Stimulated activated CD4-positive, alpha-beta T cell treated with anti-CD3 and anti-CD28 coated beads, Interleukin-12 subunit alpha, Interleukin-12 subunit beta, amount 100 ng/mL, for 48 hours (primary cell): ENCODE measurements at regions not wholly inside any gene's neighbourhood (a gene's known extent, or its start where the extent isn't known, plus 50 kb on each side); places are given as distances from the start of the nearest gene placed in this dataset.
"Not testable (repeated sequence)": the region's sequence is repeated elsewhere in the genome, so short reads cannot be mapped to it uniquely, and the experiment has no call there.

Source experiments
- DNase-seq, 3 donors: peaks; one replicate each; pipeline ENCODE4 v3.0.0-alpha.2; 2020; ENCODE audit warnings: low read depth in 2 of 3, low spot score in 1 of 3

DNA sequence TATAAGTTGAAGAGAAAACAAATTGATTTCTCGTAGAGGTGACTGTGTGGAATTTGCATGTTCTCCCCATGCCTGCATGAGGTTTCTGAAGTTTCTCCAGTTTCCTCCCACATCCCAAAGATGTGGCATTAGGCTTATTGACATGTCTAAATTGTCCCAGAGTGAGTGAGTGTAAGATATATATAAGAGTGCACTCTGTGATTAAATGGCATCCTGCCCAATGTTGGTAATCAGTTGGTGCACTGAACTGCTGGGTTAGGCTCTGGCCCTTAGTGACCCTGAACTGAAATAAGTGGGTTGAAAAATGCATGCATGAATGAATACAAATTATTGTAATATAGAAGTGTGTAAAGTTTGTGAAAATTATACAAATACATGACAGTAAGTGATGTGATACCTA is 1106.5 kb downstream of the TECRL start:
- no peak for DNase-seq

DNA sequence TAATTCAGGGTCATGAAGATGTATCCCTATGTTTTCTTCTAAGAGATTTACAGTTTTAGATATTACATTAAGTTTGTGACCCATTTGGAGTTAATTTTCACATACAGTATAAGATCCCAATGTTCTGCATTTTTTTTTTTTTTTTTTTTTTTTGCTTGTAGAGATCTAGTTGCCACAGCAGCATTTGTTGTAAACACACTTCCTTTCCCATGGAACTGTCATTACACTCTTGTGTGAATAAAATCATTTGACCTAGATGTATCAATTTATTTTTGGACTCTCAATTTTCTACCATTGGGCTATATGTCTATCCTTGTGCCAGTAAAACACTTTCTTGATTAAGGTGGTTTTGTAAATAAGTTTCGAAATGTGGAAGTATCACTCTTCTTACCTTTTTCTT is 1107.2 kb downstream of the TECRL start:
- no peak for DNase-seq

DNA sequence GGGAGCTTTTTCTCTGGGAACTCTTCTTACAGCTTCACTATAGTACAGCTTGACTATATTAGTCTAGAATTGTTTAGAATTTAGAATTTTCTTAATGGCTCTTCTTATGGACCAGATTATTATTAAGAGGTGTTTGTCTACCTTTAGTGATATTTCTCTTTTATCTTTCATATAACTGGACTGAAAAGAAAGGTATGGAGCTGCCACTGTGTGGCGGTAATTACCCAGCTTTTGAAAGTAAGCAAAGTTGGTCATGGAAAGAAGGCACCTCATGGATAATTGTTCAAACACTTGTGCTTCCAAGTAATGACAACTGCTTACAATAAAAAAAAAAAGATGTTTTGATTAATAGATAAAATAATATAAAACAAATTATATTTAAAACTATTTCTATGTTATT is 1112.5 kb downstream of the TECRL start:
- no peak for DNase-seq

DNA sequence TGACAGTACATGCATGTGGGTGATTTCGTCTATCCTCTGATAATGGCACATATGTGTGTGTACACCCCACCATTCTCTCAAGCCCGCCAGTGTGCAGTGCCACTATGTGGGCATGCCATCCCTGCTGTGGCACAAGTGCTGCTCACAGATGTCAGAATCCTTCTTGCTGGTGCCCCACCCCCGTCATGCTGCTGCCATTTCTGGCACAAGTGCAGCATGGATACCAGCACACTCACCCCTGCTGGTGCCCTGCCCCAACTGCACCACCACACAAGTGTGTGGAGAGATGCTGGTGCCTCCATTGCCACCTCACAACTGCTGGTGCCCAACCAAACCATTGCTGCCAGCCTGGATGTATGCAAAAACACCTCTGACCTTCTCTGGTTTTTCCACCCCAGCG is 1133.8 kb downstream of the TECRL start:
- no peak for DNase-seq

DNA sequence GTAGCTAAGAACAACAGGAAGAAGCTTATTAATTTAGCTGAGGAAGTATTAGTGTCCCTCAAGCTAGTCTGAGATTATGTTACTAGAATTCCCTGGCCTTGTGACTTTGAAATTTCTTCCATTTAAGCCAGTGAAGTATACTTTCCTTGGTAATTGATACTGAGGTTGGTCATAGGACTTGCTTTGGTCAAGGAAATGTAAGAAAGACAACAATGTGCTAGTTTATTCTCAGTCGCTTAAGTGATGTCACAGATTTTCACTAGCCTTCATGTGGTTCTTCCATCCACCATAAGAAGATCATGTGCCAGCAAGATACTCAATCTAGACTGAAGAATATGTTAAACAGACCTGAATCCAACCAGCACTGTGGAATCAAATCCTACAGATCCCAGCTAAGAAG is 1140.1 kb downstream of the TECRL start:
- DNase-seq: no peak

DNA sequence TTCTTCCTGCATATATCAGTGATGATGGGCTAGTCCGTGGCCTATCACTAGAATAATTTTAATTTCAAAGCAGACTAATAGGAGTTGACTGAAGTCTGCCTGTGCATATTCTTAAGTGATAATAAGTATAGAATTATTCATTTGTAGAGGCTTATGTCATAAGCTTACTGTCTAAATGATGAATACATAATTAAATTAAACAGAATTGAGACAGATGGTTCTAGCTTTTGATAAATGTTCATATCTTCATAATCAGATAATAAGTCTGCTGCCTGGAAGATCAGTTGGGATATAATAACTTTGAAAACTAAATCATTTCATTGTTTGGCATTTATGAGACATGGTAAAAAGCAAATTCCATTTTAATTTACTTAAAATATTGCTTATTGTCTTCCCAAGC is 1175.6 kb downstream of the TECRL start:
- DNase-seq: no peak

DNA sequence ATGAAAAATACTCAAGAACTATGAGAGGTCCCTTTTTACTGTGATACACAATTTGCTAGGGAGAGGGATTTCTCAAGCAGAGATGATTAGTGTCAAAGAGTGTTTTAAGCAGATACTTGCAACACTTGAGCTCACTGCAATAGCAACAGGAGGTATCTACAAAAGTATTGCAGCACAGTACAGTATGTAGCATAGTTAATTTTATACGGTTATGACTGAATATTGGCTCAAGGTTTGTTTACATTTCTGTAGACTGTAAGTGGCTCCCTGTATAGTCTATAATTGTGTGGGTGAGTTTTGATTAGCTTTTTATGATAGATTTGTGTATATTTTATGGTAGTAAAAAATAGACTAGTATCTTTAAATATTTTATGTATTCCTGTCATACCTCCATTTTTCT is 1177.2 kb downstream of the TECRL start:
- DNase-seq: no peak

DNA sequence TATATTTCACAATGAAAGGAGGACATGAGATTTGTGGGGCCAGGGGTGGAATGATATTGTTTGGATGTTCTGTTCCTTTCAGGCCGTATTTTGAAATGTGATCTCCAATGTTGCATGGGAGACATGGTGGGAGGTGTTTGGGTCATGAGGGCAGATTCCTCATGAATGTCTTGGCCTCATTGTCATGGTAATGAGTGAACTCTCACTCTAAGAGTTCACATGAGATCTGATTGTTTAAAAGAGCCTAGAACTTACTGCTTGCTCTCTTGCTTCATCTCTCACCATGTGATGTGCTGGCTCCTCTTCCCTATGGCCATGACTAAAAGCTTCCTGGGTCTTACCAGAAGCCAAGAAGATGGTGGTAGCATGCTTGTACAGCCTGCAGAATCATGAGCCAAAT is 1183.0 kb downstream of the TECRL start:
- no peak for DNase-seq

DNA sequence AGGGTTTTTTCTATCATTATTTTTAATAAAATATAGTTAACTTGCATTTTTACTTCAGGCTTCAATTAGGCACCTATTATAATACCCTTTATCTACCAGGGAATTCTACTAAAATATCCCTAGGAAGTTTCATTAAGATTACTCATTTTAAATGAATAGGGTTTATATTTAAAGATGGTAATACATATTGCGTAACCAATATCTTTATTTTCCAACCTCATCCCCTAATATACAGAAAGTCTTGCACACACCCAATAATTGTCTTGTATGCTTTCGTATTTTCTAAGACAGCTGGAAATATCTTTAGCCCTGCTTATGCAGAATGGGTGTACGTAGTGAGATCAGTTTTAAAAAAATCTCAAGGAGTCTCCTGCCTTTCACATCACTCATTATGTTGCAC is 1186.8 kb downstream of the TECRL start:
- no peak for DNase-seq

DNA sequence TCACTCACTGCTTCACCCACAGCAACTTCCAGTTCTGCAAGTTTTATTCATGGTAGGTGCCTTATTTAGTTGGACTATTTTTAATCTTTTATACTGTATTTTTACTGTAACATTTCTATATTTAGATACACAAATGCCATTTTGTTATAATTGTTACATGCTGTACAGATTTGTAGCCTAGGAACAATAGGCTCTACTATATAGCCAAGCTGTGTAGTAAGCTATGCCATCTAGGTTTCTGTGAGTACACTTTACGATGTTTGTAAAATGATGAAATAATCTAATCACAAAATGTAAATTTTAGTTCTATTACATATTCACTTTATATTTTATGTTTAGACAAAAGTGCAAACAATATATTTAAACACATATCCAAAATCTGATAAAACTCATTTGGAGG is 1187.8 kb downstream of the TECRL start:
- no peak for DNase-seq

DNA sequence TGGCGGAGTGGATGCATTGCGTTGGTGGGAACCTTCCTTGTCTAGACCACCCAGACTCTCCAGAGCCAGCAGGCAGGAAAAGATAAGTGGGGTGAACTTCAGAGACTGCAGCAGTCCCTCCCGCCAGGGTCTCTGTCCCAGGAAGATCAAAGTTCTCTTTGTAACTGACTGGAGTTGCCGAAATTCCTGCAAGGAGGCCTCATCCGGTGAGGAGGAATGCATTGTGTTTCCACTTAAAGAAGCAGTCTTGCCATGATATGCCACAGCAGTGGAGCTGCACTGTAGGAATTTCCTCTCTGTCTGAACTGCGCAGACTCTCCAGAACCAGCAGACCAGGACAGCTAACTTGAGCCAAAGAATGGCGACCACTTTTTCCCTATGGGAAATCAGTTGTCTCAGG is 1190.4 kb downstream of the TECRL start:
- no peak for DNase-seq

DNA sequence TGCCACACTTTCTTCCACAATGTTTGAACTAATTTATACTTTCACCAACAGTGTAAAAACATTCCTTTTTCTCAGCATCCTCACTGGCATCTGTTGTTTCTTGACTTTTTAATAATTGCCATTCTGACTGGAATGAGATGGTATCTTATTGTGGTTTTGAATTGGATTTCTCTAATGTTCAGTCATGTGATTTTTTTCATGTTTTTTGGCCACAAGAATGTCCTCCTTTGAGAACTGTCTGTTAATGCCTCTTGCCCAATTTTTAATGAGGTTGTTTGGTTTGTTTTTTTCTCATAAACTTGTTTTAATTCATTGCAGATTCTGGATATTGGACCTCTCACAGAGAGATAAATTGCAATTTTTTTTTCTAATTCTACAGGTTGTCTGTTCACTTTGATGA is 1195.2 kb downstream of the TECRL start:
- no peak for DNase-seq

DNA sequence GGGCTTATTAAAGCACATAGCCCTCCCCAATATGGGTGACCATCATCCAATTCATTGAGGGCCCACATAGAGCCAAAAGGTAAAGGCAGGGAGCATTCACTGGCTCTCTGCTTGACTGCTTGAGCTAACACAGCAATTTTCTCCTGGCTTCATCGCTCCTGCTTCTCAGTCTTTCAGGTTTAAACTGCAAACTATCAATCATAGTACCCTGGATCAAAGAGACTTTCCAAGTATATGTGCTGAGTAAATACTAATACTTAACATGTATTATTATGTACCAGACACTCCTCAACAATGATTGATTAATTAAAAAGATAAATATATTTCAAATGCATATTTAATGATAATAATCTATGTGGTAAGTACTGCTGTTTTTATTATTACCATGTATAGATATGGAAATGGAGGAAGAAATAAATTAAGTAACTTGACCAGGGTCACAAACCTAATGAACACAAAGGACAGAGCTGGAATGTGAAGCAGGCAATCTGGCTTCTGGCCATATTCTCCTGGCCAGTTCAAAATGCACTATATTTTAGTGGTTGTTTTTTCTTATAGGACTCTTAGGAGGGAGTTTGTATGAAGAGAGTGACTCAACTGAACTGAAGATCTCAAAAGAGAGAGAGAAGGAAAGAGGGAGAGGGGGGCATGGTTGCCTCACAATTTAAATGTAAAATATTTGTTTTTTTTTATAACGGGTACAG is 1197.3 kb downstream of the TECRL start:
- no peak for DNase-seq

DNA sequence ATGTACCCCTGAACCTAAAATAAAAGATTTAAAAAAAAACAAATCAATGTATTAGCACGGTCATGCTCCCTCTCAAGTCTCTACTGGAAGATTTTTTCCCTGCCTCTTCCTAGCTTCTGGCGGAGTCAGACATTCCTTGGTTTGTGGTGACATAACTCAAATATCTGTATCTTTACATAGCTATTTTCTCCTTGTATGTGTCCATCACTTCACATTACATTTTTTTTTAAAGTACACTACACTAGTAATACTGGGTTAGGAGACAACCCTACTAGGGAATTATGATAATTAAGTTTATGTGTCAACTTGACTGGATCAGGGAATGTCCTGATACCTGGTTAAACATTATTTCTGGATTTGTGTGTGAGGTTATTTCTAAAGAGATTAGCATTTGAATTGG is 1197.9 kb downstream of the TECRL start:
- no peak for DNase-seq

DNA sequence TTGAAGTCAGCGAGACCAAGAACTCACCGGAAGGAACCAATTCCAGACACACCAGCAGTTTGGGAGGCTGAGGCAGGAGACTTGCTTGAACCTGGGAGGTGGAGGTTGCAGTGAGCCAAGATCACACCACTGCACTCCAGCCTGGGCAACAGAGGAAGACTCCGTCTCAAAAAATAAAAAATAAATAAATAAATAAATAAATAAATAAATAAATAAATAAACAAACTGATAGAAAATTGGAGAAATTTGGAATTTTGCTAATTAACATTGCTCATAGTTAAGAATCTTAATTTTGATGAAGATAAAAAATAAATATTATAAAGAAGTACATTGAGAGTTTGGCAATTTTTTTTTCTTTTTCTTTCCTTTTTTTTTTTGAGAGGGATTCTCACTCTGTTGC is 1216.2 kb downstream of the TECRL start:
- DNase-seq: not testable (repeated sequence)

DNA sequence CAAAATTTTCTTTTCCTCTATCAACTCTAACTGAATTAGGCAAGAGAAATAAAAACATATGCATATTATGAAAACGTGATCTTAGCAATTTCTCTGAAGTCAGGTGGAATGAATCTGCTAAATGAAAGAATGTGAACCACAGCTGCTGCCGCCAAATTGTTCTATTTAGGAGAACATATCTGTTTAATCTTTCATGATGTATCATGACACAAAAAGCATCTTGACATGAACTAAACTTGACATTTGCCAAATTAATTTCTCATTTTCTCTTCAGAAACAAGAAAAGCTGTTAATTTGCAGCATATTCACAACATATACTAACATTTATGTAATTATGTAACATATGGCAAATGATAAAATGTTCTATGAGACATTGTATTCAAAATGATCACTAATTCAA is 1237.9 kb downstream of the TECRL start:
- no peak for DNase-seq

DNA sequence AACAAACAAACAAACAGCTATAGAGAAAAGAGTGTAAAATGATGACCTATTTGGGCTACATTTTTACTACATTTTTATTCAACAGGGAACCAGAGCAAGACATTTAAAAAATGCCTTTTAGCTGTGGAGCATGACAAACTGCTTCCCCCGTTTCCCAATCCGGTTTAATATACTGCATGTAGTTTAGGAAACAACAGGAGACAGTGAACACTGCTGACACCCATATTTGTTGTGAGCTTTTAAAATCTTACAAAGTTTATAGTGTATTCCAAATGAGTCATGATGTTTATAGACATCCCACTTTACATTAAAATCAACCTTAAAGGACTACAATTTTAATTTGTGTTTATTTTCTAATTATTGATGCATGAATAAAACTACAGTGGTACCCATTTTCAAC is 1238.3 kb downstream of the TECRL start:
- DNase-seq: no peak

DNA sequence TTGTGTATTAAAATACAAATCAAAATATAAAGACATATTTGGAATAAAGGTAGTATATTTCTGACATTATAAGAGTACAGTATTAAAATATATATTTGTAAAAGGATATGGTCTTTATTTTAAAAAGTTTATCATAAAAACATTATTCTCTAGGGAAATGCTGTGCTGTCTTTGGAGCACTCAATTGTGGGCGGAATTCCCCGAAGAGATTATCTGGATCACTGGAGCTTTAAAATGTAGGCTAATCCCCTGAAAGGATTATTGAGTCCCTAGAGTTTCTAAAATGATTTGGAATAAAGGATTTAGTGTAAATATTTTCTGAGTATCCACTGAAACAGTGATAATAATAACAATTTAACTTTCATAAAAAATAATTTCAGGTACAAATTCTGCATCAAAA is 1239.4 kb downstream of the TECRL start:
- DNase-seq: no peak

DNA sequence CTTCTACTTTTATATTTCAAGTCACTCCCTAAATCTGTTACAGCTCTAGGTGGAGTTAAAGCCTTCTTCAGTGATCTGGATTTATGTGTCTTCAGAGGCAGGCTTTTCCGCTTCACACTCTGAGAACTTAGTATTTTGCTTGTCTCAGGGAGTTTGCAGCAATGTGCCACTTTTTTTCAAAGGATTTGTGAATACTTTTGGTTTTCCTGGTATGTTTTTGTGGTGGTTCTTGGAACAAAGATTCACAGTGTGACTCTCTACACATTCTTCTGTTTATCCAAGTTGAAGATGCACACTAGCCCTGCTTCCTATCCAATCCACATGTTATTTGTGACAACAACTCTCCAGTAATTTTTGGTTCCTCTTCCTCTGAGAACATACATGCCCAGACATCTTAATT is 1253.7 kb downstream of the TECRL start:
- DNase-seq: no peak

DNA sequence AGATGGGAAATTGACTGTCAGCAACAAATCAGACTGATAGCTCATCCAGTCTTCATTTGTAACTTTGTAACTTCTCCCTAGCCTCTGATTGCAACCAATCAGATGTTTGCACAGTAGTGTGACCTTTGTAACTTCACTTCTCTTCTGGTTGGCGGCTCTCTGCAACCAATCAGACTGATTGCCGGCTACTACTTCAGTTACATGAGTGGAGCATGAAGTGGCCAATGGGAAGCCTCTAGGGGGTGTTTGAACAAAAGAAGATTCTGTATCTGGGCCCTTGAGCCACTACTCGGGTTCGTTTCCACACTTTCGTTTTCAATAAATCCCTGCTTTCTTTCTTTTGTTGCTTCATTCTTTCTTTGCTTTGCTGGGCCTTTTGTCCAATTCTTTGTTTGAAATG is 1285.8 kb downstream of the TECRL start:
- no peak for DNase-seq

DNA sequence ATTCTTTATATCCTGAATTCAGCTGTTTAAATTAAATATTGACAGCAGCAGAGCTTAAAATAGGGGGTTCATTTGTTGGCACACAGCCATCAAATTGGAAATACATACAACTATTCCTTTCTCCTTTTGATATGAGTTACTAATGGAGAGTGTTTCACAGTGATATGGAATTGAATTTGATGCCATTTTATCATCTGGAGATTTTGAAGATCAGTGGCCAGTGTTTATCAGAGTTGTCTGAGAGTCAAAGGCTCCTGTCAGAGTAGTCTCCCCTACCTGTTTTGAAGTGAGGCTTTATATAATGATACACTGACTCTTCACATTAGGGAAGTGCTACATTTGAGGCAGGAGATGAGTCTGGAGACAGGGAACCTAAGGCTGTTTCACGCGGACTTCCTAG is 1286.3 kb downstream of the TECRL start:
- no peak for DNase-seq

DNA sequence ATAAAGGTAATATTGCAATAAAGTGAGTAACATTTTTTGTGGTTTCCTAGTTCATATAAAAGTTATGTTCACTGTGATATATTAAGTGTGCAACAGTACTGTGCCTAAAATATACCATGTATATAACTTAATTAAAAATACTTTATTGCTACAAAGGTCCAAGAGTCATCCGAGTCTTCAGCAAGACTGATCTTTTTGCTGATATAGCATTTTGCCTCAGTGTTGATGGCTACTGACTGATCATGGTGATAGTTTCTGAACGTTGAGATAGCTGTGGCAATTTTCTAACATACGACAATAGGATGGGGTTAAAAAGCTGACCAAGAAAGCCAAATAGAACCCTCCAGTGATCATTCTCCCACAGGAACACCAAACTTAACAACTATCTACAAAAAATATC is 1302.7 kb downstream of the TECRL start:
- no peak for DNase-seq

DNA sequence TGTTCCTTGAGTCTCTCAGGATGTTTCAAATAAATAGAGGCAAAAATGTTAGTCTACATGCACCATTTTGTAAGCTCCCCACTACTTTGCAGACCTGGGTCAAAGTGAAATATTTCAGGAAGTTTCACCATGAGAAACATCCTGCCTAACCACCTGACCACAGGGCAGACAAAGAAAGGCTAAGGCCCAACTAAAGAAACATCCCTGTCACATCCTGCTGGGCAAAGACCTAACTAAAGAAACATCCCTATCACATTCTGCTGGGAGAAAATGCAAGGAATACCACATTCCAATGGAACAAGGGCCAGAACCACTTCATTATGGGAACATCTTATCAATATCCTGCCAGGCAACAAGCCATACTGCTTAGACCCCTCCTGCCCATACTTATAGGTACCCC is 1303.4 kb downstream of the TECRL start:
- DNase-seq: no peak

DNA sequence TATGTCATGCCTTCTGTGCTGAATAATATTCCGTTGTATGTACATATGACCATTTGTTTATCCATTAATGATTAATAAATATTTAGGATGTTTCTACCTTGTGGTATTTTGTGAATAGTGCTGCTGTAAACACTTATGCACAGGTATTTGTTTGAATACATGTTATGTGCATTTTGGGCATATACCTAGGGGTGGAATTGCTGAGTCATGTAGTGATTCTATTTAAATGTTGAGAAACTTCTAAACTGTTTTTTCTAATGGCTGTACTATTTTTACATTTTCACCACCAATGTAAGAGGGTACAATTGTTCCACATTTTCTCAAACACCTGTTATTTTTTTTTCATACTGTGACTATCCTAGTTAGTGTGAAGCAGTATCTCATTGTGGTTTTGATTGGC is 1318.6 kb downstream of the TECRL start:
- DNase-seq: no peak
